ENCODE measurements at regions not wholly inside any gene's neighbourhood (a gene's known extent, or its start where the extent isn't known, plus 50 kb on each side); places are given as distances from the start of the nearest gene placed in this dataset.

GRCh38 chr2:220664272-220665107 lies 907.6 kb downstream of the EPHA4 start:
- Histone ChIP-seq H3K9me3 (no peaks in the 10 kb centered on the region), H3K27me3 (no peaks in the 10 kb centered on the region), H3K4me1 (no peaks in the 10 kb centered on the region), H3K27ac (no peak overlapping the region), H3K4me3 (no peak overlapping the region), H3K36me3 (no peaks in the 10 kb centered on the region)
- no peak for DNase-seq
- intact Hi-C loops (cut with DNase I; ENCODE audit: low total_unique reads), result no loop called here
- TF ChIP-seq POLR2A (IDR thresholded peaks at IDR 0.05) (no peak), CTCF (IDR thresholded peaks at IDR 0.05) (no peak)

DNA sequence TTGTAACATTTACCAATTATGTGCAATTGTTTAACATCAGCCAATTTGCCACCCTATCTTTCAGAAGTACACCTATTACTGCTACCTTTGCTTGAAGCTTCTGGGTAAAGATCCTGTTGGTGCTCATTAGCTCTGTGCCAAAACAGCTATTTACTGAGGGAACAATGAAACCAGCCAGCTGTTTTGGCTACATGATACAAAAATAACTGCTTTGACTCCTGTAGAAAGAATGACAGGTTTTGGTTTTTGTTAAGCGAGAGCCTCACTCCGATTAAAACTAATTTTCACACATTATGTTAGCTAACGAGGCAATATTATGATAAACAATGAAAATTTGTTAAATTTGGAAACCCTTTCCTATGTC lies 907.0 kb downstream of the EPHA4 start:
- no peak for DNase-seq
- Histone ChIP-seq H3K27me3 (no peaks in the 10 kb centered on the region), H3K36me3 (no peaks in the 10 kb centered on the region), H3K27ac (no peak overlapping the region), H3K9me3 (no peaks in the 10 kb centered on the region), H3K4me3 (no peak overlapping the region), H3K4me1 (no peaks in the 10 kb centered on the region)
- no peak for TF ChIP-seq POLR2A (IDR thresholded peaks at IDR 0.05)
- no peak for TF ChIP-seq CTCF (IDR thresholded peaks at IDR 0.05)
- intact Hi-C loops (cut with DNase I; ENCODE audit: low total_unique reads), result no loop called here

DNA sequence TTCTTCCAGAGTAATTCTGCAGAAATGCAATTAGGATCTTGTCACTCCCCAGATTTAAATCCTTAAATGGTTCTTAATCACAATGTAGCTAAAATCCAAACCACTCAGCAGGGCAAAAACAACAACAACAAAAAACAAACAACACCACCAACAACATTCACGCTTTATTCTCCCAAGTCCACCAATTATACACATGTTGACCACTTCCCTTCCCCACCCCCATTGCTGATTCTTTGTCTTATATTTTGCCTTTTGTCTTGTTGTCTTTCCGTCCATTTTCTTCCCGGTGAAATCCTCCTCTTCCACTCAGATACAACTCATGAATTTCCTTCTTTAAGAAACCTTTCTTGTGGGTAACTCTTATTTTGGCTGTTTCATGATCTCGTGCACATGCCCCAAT lies 902.8 kb downstream of the EPHA4 start:
- TF ChIP-seq POLR2A (IDR thresholded peaks at IDR 0.05) (no peak), CTCF (IDR thresholded peaks at IDR 0.05) (no peak)
- no peak for DNase-seq
- H3K27ac ChIP-seq, result no peak overlapping the region
- H3K4me3 ChIP-seq, result no peak overlapping the region
- H3K27me3 ChIP-seq, result peaks cover 0 to 4% of the 10 kb centered on the region in 2 donors
- H3K36me3 ChIP-seq, result no peaks in the 10 kb centered on the region
- H3K9me3 ChIP-seq, result no peaks in the 10 kb centered on the region
- no peaks in the 10 kb centered on the region for H3K4me1 ChIP-seq
- intact Hi-C loops (cut with DNase I; ENCODE audit: low total_unique reads), result no loop called here

DNA sequence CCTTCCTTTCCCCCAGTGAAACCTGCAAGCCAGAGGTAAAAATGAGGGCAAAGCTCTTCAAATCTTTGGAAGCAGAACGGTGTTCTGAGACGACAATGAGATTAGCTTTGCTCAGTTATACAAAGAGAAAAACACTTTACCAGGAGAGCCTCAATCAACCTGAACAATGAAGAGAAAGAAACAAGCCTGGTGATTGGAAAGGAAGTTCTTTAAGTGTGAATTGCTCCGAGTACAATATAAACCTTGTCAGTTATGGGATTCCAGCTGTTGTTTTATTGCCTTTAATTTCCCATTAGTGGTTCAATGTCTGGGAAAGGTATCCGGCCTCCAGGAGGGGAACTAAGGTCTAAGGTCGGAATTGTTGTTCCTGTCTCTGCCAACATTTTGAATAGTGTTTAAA lies 901.6 kb downstream of the EPHA4 start:
- no peaks in the 10 kb centered on the region for H3K9me3 ChIP-seq
- H3K27ac ChIP-seq, result no peak overlapping the region
- no peak for DNase-seq
- no peak overlapping the region for H3K4me3 ChIP-seq
- H3K4me1 ChIP-seq, result no peaks in the 10 kb centered on the region
- no peaks in the 10 kb centered on the region for H3K36me3 ChIP-seq
- TF ChIP-seq CTCF (IDR thresholded peaks at IDR 0.05) (no peak), POLR2A (IDR thresholded peaks at IDR 0.05) (no peak)
- intact Hi-C loops (cut with DNase I; ENCODE audit: low total_unique reads), result no loop called here
- H3K27me3 ChIP-seq, result peaks cover 0 to 4% of the 10 kb centered on the region in 2 donors

DNA sequence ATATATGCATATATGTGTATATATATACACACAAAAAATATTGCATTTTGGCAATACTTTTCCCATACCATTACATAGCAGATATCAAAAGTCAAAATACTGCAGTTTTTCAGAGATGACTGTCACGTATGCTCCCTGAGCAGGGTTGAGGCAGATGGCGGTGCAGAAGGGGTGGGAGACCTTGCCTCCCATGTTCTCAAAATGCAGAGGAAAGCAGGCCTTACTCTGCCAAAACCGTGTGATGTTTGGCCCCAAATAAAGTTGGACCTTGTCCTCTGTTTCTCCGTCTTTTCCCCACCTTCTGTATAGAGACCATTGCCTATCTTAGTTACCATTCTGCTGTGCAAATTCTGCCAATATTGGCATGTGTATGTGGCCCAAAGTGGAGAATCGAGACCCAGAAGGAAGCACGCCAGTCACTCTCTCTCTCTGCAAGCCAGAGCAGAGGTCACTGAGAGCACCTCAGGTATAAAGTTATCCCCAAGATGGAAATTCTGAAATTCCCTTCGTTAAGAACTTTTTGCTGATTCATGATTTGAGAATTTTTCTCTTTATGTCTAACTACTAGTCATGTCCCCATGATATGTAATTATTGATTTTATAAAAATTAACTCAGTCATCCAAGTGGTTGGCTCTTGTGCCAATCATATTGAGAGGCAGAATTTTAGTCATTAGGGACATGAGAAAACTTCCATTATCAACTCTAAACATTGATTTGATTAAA lies 898.8 kb downstream of the EPHA4 start:
- H3K36me3 ChIP-seq, result no peaks in the 10 kb centered on the region
- intact Hi-C loops (cut with DNase I; ENCODE audit: low total_unique reads), result no loop called here
- DNase-seq, result no peak
- TF ChIP-seq POLR2A (IDR thresholded peaks at IDR 0.05), result no peak
- TF ChIP-seq CTCF (IDR thresholded peaks at IDR 0.05), result no peak
- H3K9me3 ChIP-seq, result no peaks in the 10 kb centered on the region
- H3K27ac ChIP-seq, result no peak overlapping the region
- peaks cover 0 to 4% of the 10 kb centered on the region in 2 donors for H3K27me3 ChIP-seq
- H3K4me1 ChIP-seq, result no peaks in the 10 kb centered on the region
- H3K4me3 ChIP-seq, result no peak overlapping the region
